NCI-H2029 (cell line): ENCODE measurements at regions not wholly inside any gene's neighbourhood (a gene's known extent, or its start where the extent isn't known, plus 50 kb on each side); places are given as distances from the start of the nearest gene placed in this dataset.
A peak's percentile ranks its signal among the peaks of the same experiment; 100 is the strongest.

Source experiments
- DNase-seq: peaks from one replicate; lab custom pipeline; 2025; lab: John Stamatoyannopoulos, UW

DNA sequence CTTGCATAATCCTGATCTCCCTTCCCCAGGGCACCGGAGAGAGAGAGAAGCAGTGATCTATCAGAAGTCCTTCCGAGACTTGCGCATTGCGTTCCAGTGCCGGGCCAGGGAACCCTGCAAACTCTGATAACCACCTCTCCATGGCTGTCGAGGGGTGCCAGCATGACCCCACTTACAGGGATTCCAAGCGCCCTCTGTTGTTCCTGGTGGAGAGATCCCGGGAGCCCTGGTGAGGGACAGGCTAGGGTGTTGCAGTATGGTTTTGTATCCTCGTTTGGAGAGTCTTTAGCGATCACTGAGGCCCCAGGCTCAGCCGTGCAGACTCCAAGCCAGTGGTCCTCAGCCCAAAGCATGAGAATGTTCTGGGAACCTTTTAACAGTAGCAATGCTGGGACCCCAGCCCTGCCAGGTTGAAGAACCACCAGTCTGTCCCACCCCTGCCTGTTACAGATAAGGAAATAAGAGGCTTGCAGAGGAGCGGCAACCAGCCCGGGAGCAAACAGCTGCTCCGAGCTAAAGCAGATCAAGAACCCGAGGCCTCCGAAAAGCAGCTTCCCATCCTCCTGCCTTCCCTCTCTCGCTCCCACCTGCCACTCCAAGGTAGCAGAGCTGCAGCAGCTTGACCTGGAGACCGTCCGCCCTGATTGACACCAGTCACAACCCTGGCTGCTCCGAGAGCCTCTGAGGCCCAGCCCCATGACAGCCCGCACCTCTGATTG lies 150.3 kb upstream of the RPL38 start:
- DNase-seq = no peak

DNA sequence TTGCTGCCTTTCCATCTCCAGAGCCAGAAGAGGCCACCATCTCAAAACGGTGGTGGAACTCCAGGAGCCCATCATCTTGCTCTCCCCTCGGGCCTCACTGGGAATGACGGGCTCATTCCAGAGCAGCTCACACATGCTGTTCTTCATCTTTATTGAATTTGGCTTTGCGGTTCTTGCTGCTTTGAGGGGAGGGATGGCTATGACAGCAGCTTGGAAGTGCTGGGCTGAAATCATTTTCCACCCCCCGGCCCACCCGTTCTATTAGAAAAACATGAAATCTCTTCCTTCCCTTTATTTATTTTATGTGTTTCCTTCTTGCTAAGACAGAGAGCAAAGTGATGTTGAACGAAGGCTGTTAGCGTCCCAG lies 149.8 kb upstream of the RPL38 start:
- no peak for DNase-seq

- no peak for DNase-seq
Measured at GRCh38 chr17:74054249-74054648, 149.2 kb upstream of the RPL38 start.

GRCh38 chr17:74055508-74056160 lies 147.8 kb upstream of the RPL38 start:
- DNase-seq = no peak

DNA sequence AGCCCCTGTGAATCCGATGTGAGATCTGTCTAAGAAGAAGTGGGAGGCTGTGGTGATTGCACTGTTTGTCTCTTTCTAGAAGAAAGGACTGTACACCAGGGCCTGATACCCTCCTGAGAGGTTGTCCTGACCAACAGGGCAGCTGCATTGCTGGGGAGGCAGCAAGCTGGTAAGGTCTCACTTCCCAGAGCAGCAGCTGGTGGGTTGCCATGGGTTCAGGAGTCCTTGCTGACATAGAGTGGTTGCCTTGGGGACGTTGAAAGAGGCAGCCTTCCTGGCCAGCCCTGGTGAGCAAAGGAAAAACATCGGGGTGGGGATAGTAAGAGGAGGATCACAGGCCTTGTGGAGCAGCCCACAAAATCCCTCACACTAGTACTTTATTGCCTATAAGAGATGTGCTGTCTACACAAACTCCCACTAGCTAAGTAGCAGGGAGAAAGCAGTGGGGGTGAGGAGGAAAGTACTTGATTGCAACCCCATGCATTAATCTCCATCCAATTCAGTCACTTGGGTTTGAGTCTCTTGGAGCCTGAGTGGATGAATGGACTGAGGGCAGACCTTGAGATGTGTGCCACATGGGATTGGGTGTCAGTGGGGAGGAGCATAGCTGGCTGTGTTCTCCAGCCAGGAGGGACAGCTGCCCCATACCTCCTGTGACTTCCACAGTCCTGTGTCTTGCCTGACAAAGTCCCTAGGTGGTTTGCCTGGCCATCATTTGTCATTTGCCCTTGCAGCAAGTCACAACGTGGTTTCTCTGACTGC lies 143.8 kb upstream of the RPL38 start:
- DNase-seq = peak; percentile 30

DNA sequence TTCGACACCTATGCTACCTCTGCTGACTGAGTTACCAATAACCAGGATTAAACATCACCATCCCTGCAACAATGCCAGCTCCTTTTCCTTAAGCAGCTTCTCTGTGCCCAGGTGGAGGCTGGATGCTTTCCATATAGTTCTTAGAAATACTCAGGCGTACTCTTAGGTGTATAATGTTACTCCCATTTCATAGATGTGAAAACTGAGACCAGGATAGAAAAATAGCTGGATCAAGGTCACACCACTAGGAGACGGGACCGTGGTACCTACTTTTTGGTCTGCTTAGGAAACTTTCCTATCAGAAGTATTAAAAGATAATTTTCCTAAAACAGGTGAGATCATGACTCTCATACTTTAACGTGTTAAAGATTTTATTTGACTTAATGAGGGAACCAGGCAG lies 141.7 kb upstream of the RPL38 start:
- no peak for DNase-seq

DNA sequence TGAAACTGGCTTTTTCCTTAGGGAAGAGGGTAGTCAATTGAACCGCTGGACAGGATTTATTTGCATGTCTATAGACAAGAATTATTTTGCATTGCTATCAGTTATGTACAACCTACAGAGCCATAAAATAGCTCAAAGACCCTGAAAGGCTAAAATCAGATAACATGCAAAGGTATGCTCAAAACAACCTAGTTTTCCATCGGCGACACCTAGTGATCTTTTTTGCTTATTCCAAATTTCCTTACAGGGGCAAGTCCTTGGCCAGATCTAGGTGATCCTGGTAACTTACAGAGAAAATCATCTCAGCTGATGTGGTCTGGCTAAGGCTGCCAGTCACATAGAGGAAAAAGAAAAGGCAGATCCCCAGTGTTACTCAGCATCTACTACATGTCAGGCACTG lies 141.2 kb upstream of the RPL38 start:
- no peak for DNase-seq

- DNase-seq = peak; percentile 35
Measured at GRCh38 chr17:74063439-74063838, 140.0 kb upstream of the RPL38 start.

GRCh38 chr17:74070374-74070773 lies 133.1 kb upstream of the RPL38 start:
- DNase-seq = no peak

DNA sequence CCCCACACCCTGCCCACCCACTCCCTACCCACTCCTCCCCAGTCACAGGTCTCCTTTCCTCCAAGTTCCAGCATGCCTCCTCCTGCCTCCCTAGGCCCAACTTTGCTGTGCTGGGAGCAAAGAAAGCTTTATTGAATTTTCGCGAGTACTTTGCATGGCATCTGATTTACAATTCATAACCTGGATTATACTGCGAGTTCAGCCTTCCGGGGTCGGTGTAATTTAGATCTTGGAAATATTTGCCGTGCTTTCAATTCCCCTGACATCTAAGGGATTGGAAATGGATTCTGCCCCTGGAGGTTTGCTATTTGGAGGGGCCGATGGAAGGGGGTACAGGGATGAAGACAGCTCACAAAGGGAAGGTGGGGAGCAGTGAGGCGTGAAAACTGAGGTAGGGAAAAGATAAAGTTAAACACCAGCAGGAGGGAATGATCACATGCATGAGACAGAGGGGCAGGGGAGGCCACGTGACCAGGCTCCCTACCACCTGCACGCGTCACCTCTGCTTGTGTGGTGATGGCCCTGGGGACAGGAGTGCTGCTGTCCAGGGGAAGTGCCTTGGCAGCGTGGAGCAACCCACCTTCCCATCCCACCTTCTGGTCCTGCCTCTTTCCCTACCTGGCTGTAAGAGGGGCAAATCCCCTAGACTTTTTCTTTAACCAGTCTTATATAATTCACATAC lies 132.3 kb upstream of the RPL38 start:
- no peak for DNase-seq

DNA sequence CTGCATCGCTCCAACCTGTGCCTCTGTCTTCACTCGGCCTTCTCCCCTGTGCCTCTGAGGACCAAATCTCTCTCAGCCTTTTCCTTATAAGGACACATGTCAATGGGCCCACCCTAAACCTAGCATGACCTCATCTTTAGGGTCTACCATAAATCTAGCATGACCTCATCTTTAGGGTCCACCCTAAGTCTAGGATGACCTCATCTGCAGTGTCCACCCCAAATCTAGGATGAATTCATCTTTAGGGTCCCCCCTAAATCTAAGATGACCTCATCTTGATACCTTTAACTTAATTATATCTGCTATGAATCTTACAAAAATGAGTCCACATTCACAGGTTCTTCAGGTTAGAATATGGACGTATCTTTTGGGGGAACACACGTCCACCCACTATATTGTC lies 131.1 kb upstream of the RPL38 start:
- DNase-seq = no peak

DNA sequence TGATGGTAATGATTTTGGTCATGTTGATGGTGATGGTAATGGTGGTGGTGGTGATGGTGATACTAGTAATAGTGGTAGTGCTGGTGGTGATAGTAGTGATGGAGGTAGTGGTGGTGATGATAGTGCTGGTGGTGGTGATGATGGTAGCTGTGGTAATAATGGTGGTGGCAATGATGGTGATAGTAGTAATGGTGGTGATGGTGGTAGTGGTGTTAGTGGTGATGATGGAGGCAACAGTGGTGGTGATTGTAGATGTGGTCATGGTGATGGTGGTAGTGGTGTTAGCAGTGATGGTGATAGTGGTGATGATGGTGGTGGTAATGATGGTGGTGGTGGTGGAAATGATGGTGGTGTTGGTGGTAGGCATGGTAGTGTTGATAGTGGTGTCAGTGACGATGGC lies 127.0 kb upstream of the RPL38 start:
- no peak for DNase-seq

GRCh38 chr17:74077231-74077630 lies 126.2 kb upstream of the RPL38 start:
- DNase-seq = no peak

DNA sequence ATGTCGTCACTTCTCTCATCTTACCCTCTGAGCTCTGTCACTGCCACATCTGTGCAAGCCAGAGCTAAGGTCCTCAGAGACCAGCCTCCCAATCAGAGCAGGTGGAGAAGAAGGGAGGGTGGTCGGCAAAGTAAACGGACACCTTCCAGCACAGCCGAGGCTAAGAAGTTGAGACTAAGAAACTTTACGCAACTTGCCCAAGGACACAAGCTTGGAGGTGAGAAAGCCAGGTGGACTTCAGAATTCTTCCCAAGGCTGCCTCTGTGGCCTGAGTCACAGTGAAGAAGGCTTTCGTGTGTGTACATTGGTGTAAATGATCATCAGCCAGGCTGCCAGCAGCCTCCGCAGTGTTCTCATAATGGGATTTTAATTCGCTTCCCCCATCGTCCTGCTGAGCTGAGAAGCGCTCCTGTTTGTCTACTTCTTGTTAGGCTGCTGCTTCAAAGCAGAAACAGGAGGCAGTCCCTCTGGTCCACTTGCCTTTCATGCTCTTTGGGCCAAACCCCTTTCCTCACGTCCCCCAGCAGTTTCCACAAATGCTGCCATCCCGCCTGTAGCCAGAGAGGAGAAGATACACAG lies 125.0 kb upstream of the RPL38 start:
- no peak for DNase-seq

DNA sequence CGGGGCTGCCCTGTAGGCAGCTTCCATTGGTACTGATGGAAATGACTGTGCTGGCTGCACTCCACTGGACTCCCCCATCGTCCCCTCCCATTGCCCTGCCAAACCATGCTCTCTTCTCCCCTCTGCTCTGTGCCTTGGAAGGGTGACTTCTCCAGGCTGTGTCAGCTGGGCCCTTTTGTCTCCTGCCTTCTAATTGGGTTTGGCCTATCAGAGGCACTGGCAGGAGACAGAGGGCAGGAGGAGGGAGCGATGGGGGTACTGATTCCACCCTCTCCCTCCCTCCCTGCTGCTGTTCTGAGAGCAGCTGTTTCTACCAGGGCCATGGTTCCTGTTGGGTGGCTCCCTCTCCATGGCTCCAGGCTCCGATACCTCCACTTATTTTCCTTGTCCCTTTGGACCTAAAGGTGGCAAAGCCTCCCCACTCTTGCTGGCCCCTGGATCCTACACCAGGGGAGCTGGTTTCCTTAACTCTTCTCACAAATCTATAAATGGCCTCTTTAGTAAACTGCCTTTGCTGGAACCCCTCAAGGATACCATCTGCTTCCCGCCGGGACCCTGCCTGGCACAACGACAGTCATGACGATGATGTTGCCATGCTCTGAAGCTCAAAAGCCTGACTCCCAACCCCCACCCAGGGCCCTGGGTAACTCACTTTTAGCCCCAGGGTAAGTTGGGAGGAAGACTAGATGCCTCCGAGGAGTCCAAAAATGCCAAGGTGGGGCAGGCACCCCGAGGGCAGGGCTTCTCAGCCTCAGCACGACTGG lies 123.8 kb upstream of the RPL38 start:
- DNase-seq = no peak

DNA sequence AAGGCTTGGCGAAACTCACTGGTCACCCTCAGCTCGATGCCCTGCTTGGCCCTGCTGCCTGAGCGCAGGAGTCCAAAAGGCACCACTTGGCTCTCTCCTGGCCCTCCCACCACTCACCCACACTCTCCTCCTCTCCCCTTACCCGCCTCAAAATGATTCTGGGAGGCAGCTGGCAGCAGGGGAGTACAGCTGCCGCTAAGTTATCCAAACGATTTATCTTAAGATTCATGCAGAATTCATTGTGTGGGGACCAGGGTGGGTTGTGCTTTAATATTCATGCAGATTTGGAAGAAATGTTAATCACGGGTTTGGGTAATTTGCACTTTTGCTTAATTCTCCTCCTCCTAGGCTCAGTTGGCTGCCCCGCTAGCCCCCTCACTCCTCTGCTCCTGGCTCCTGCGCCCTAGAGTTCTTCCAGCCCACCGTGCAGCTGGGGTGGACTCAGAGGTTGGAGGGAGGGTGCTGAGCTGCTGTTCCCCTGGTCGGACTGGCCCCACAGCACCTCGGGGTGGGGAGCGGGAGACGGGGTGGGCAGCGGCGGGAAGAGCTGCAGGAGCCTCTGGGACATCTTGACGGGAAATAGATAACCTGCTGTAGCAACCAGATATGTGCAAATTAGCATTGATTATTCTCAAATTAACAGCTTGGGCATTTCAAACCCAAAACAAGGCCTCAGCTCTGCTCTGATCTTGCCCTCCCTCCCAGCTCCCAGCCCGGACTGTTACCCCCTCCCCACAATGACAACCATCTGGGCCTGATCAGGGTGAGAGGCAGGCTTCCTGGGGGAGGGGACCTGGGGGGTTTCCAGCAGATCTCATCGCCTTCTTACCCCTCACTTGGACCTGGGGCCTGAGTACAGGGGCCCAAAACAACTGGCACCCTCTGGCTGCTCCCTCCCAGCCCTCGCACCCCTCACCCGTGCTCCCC lies 122.6 kb upstream of the RPL38 start:
- no peak for DNase-seq

DNA sequence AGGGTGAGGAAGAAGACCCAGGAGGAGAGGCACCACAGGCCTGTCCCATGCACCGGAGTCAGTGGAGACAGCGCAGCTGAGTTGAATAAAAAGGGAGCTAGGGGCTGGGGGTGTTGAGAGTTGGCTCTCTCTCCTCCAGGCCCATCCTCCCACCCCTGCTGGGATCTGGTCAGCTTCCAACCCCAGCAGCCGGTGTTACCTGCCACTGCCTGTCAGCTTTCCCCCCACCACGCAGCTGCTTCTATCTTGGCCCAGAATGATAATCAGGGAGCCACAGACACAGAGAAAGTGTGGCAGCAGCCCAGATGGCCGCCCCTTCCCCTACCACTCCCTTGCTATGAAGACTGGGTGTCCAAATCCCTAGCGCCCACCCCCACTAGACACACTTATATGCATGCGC lies 120.6 kb upstream of the RPL38 start:
- no peak for DNase-seq

GRCh38 chr17:74083321-74083720 lies 120.2 kb upstream of the RPL38 start:
- DNase-seq = no peak

- DNase-seq = no peak
Measured at GRCh38 chr17:74085434-74085833, 118.0 kb upstream of the RPL38 start.

DNA sequence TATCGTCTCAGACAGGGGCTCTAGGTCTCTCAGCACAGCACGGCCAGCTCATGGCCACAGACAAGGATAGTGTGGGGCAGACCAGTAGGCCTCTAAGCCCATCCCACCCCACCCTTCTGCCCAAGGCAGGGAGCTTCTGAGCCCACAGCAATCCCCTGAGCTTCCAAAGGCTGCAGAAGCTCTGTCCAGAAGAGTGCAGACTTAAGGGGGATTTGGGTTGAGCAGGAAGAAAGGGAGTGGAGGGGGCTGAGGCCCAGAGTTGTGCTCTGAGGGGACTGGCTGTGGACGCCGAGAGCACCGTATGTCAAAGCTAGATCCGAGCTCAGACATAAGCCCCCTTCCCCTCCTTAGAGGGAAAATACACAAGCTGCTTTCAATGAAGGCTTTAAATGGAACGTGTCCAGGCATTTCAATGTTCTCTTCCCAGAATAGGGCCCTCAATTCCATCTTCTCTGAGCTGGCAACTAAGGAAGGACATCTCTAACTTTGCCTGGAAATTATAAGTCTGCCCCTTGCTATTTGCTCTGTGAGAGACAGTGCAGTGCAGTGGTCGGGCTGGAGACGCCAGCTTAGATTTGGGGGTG lies 116.4 kb upstream of the RPL38 start:
- DNase-seq = no peak
